ENCODE measurements at regions not wholly inside any gene's neighbourhood (a gene's known extent, or its start where the extent isn't known, plus 50 kb on each side); places are given as distances from the start of the nearest gene placed in this dataset.

DNA sequence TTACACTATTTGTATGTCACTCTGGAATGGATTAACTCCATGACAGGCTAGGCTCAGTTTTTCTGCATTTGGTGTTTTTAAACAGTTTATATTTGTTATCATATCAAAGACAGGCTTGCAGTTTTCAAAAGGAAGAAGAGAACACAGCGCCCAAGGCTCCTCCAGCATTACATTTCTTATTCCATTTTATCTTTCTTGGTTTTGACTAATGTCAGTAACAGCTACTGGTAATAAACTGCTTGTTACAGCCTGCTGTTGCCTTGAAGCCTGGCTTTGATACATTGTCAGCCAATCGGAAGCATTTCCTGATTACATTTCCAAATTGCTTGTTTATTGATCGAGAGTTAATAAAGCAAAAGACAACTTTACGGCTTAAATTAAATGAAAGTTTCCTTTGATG, 166.0 kb upstream of the MDFIC start:
- no peak for DNase-seq

DNA sequence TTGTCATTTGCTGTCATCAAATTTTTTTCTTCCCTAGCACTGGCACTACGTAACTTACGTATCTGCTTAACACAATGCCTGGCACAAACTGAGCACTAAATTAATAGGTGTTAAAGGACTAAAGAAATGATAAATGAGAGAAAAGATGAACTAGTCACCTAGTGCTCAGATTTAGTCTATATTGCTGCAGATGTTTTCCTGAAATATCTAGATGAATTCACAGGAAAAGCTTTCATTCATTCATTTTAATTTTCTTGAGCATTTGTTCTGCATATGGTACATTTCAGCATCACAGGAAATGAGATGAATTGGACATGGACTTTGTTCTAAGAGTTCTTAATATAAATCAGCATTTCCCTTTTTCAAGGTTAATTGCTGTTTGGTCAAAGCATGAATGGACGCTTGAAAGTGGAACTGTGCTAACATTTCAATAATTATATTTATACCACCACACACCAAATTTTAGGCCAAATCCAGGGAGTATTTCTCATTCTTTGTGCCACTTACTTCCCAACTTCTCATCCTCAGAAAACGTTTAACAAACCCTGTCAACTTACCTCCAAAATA, 163.2 kb upstream of the MDFIC start:
- DNase-seq: no peak

DNA sequence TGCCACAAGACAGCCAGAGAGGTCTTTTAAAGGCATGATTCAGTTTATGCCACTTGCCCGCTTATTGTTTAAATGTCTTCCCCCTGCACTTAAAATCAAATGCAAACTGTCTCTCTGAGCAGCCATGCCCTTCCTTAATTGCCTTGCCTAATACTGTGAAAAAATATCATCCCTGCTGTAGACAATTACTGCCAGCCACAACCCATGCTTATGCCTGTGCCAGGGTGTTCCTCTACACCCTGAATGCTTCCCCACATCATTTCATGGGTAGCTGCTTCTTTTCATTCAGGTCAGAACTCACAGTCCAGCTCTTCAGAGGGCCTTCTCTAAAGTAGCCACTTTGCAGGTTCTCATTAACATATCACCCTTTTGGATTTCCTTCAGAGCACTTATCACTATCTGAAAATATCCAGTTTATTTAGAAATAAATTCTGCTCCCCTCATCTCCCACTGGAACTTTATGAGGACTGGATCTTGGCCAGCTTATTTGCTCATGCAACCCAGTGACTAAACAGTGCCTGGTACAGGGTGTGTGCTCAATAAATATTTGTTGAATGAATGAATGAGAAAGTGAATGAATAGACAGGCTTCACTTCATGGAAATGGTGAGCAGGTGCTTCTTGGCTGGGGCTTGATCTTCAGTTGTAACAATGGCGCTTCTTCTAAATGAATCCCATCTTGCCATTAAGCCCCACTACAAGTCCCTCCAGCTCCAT, 162.4 kb upstream of the MDFIC start:
- no peak for DNase-seq

DNA sequence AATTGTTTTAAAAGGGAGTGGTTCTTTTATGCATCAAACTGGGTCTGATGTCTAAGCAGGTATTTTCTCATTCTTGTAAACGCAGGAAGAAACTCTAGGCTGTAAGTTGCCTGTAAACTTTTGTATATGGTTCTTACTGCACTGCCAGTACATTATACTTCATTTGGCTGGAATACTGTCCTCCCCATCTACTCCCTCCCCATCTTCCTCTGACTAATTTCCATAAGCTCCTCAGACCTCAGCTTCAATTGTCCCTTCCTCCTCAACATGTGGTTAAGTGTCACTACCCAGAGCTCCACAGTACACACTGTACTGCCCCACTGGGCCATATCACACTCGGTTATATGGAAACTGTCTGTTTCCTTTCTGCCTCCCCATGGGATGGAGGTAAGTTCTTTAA, 161.4 kb upstream of the MDFIC start:
- no peak for DNase-seq

DNA sequence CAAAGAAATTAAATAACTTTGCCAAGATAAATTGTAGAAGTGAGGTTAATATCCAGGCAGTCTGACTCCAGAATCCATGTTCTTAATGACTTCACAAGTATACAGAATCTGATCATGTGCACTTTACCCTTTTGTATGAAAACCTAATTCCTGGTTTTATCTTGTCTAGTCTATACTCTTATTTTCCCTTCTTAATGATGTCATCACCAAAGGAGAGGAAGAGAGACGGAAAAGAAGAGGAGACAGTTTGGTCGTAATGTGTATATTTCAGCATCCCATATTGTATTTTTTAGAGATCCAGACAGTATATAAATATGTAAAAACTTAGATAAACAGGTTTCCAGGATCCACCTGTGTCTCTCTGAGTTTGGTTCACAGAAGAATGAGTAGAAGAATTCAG, 159.9 kb upstream of the MDFIC start:
- DNase-seq: no peak

DNA sequence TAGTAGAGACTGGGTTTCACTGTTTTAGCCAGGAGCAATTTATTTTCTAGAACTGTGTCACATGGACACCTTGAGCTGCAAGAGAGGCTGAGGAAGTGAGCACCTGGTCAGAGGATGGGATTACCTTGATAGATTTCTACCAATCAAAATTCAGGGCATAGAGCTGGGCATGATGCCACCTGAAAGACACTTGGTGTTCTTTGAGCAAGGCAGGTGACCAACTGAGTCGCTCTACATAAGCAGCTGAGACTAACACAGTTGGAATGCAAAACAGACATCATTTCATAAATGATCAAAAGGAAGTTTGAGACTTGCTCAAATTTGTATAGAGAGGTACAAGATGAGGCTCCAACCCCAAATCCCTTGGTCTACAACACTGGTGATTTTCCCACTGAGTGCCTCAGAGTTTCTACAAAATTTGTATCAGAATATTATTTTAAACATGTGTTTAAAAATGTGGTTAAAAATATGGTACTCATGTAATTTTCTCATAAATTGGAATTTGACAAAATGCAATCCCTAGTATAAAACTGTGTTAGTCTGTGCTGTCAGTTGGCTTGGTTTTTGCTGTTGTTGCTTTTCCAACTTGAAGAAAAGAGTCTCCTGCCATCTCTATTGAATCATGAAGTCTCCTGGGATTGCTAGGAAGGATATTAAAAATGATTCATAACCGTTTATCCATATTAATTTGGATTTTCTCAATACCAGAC, 156.4 kb upstream of the MDFIC start:
- no peak for DNase-seq

DNA sequence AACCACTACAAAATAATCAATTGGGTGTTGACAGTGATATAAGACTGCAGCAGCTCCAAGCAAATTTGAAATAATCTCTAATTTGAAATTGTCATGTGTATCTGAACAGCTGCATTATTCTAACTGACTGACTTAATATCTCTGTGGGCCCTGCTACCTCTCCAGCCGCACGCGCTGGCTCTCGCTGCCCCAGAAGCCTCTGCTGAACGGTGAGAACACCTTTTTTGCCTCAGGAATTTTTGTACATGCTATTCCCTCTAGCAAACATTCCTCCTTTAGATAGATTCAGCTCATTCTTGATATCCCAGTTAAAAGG, 155.9 kb upstream of the MDFIC start:
- DNase-seq: no peak

DNA sequence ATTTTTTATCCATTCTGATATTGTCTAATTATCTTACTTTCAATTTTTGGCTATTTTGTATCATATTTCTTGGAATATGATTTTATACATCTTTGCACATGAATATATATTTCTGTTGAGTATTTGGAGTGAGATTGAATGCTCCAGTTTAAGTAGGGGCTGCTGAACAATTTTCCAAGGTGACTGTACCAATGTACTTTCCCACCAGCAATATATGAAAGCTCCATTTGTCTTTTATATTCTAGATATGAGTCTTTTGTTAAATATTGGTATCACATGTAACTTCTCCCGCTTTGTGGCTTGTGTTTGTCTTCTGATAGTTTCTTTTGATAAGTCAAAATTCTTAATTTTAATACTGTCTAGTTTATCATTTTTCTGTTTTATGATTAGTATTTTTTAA, 144.6 kb upstream of the MDFIC start:
- DNase-seq: no peak

DNA sequence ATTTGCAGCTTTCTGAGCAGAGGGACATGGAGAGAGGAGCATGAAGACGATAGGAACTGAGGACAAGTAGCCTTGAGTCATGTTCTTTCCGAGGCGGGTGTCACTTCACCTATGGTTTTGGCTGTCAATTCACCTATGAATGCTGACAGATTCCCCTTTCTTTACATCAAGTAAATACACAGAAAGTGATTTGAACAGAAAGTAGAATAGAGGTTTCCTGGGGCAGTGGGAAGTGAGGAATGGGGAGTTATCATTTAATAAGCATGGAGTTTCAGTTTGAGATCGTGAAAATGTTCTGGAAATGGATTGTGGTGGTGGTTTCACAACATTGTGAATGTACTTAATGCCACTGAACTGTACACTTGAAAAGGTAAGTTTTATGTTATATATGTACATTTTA, 138.4 kb upstream of the MDFIC start:
- DNase-seq: no peak

DNA sequence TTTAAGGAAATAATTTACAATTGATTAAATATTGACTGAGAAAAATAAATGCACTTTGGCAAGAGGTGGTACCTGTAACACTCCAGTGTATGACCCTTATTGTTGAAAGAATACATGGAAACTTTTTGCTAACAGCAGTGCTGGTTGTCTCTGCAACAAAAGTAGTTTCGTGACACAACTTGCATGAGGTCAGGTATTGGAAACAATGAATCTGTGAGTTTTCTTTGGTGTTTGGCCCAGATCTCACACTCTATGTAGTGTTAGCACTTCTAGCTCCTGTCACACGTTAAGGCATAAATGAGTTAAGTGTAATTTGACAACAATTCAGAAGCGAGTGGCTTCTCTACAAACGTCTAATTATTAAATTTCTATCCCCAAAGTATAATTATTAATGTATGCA, 137.7 kb upstream of the MDFIC start:
- DNase-seq: no peak

DNA sequence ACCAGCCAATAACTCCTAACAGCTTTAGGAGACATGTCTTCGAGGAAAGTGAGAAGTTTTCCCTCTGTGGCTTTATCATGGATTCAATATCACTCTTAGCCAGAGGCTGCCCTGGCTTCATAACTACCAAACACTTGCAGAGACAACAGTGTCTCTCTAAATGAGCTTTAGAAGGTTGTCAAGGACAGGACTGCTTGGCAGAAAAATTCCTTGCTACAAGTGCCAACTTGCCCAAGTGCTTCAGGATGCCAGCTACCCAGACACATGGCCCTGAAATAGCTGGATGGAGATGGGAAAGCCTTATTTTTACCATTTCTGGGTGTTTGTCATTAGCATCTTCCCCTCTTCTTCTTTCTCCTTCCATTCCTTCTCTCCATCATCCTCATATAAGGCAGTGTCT, 137.1 kb upstream of the MDFIC start:
- DNase-seq: no peak

DNA sequence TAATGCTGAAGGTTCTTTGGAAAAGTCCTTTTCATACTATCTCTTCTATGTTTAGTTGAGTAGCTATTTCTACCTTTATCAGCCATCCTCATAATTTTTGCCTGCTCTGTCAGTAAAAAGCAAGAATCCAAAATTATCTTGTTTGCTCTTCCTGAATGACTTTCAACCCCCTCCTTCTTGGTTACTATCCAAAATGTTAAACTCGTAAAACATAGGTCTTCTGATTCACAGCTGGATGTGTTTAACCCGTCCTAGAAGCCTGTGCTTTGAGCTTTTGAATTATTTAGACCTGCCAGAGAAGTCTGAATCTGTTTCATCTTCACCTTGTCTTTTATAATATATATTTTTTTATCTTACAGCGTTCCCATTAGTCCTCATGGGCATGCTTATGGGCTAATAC, 136.4 kb upstream of the MDFIC start:
- no peak for DNase-seq

DNA sequence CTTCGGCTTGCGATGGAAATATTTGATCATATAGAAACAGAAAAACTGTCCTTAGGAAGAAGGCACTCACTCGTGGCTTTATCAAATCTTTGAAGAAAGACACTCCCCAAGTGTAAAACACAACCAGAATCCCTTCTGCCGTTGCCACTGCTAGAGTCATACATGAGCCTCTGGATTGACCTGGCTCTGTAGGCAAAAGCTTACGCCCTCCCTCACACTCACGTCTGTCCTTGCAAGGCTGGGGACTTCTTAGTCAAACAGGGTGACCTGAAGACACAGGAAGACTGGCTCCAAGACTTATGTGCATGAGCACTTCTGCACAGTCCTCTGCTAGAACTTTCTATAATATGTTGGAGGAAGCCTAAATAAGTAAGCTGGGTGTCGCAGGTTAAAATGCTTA, 135.4 kb upstream of the MDFIC start:
- no peak for DNase-seq

DNA sequence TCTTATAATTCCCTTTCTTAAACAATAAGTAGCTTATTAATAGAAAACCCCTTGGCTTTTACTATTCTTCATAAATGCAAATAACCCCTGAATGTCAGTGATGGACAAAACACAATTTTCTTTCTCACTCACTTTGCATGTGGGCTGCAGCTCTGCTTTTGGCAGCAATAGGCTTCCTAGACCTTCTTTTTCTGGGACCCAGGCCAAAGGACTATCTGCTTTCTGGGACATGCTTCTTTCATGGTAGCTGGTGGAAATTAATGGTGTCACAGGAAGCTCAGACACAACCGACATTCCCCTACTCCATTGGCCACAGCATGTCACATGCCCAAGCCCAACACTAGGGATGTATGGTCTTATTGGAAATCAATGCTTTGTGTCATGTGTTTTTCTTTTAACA, 134.3 kb upstream of the MDFIC start:
- DNase-seq: no peak

DNA sequence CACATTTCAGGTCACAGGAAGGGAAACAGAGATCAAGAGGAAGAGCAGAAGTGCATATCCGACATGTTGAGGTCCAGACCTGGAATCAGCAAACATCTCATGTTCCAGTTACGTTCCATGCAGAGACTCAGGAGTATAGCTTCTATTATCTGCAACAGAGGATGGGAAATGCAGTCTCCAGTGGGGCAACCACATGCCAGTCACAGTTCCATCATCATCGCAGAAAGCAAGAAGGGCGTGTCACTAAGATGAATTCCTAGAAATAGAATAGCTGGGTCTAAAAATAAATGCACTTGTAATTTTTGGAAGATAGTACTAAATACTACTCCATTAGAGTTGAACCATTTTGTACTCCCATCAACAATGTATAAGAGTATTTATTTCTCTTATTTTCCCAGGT, 133.2 kb upstream of the MDFIC start:
- DNase-seq: no peak

DNA sequence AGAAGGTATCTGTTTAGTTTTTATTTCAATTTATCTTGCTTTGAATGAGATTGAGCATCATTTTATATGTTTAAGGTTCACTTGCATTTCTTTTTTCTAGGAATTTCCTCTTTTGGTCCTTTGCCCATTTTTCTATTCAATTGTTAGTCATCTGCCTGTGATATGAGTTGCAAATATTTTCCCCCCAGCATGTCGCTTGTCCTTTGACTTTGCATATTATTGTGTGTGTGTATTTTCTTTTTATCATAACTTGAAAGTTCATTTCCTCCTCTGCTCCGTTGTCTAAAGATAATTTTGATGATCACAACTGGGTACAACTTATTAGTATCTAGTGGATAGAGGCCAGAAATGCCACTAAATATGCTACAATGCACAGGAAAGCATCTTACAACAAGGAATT, 132.7 kb upstream of the MDFIC start:
- DNase-seq: no peak

DNA sequence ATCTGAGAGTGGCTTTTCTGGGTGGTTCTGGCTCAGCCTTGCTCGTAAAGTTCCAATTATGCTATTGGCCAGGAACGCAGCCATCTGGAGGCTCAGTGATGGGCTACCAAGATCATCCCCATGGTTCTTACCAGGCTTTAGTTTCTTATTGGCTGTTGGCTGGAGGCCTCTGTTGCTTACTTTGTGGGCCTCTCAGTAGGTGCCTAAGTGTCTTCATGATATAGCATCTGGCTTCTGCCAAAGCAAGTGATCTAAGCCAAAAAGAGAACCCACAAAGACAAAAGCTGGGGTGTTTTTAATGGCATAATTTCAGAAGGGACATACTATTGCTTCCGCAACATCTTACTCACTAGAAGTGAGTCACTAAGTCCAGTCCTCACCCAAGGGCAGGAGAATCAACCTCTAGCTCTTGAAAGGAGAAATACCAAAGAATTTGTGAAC, 132.0 kb upstream of the MDFIC start:
- DNase-seq: no peak

DNA sequence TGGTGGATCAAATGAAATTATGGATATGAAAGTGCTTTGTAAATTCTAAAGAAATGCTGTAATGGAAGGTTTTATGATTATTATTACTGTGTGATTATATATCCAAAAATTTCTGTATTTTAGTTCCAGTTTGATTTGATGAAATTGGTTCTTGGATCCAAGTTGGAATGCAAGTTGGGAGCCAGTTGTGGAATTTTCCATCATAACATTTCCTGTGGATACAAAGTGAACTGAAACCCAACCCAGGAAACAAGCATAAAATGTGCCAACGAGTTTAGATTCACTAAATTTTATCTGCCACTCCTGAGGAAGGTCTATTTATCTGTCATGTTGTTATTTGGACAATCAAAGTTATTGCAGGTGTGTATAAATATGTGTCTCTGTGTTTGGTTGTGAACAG, 131.4 kb upstream of the MDFIC start:
- DNase-seq: no peak

DNA sequence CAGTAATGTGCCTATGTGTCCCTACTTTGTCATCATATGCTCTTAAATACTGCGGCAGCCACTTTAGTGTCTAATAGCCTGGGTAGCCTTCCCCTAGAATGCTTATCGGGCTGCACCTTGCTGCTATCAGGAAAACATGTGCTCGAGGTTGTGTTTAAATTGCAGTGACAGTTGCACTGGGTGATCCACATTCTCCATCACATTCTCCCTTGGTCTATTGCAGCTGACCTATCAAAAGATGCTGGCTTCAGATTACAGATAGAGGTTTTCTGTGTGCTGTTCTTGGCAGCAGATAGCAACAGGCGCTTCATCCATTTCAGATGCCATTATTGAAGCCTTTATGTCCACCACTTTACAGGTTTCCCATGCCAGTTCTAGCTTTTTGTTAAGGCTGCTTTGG, 130.1 kb upstream of the MDFIC start:
- no peak for DNase-seq

DNA sequence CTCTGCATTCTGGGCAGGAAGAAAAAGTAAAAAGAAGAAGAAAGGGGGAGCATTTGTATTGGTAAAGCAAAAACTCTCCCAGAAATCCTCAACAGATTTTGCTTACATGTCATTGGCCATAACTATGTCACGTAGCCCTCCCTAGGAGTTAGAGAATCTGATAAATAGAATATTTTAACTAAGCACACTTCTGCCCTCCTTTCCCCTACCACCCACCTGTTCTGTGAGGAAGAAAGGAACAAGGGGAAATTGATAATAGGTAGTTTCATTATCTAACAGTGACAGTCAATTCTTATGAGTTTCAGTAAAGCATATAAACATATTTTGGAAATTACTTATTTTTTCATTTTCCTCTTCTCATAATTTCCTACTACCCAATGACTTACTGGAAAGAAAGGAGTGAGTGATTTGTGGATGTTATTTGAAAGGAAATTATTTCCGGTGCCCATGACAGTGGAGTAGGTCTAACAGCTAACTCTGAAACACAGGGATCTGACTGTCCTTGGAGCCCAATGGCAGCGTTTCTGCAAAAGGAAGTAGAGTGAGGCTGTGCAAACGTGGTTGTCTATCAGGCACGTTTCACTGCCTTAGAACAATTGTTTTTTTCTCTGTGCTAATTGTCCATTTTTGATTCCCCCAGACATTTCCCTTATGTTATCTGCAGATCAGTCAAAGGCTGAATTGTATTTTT, 128.6 kb upstream of the MDFIC start:
- no peak for DNase-seq

DNA sequence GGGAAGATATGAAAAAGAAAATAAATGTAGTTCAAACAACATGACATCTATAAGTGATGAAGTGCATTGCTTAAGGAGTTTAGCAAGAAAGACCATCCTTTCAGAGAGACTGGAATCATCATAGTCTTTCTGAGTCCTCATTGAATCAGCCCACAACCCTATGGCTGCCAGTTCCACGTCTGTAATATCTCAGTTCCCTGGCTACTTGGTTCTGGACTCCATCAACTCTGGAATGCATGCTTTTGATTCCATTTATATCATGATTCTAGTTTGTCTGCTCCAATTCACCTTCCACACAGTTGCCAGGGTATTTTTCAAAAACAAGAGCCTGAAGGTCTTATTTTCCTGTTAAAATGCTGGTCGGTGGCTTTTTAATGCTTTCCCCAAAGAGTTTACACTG, 126.4 kb upstream of the MDFIC start:
- no peak for DNase-seq

DNA sequence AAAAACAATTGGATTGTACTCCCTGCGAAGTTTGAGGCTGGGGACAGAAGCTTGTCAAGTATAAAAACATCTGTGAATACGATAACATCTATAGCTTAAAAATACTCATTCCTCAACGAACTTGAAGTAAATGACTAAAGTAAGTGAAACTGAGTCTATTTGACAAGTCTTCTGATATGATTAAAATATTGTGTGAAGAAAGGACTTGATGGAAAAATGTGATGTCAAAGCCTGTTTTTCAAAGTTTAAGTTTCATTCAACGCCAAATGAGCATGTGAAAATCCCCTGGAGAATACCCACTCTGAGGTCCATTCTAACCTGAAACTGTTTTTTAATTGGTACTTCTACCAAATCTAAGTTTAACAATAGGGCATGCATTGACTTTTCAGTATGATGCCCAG, 122.3 kb upstream of the MDFIC start:
- no peak for DNase-seq

DNA sequence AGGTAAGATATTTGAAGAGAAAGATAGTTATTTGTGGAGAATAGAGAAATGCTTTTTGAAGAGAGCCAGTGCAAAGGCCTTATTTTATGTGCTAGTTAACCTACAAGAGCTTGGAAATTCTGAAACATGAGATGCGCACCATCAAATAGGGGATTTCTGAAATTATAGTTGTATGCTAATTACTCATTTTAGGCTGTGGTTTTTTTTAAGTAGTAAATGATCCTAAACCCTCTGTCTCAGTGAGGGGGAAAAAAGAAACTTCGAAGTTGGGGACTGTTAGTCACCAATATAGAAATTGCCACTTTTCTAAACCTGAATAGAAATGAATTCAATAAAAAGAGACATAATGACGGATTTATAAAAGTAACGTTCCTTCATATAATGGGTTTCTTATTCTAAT, 119.3 kb upstream of the MDFIC start:
- DNase-seq: no peak

DNA sequence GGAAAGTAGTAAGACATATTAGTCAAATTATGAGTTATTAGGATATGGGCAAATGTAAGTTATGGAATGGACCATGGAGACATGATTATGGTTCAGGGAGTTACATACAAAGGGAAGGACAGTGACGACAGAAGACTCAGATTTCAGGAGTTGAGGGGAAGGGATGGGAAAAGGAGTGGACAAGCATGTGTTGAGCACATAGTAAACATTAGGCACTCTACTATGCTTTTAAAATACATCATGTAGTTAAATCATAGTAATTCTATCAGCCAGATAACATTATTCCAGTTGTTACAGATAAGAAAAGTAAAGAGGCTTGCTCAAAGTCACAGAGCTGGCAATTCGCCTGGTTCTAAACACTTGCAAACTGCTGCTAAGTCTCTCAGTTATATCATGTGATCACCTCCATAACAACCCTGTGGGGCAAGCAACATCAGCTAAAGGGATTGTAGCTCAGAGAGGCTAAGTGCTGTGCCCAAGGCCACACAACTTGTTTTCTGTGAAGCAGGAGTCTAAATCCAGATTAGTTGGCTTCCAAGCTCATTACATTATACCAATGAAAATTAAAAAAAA, 115.2 kb upstream of the MDFIC start:
- no peak for DNase-seq

All from suppressor macrophage (primary cell).